ENCODE measurements at regions not wholly inside any gene's neighbourhood (a gene's known extent, or its start where the extent isn't known, plus 50 kb on each side); places are given as distances from the start of the nearest gene placed in this dataset.
A peak's percentile ranks its signal among the peaks of the same experiment; 100 is the strongest.
"Not testable (repeated sequence)": the region's sequence is repeated elsewhere in the genome, so short reads cannot be mapped to it uniquely, and the experiment has no call there.

GRCh38 chr7:79528421-79528820 lies 75.0 kb upstream of the MAGI2 start:
- Histone ChIP-seq H3K4me1 (ENCODE audit: control insufficient read depth, insufficient read depth, low read length, poor library complexity, severe bottlenecking) (no peaks in the 10 kb centered on the region), H3K4me3 (ENCODE audit: low read depth, low read length) (no peak overlapping the region), H3K36me3 (ENCODE audit: control insufficient read depth, insufficient read depth, low read length) (no peaks in the 10 kb centered on the region), H3K9me3 (ENCODE audit: control insufficient read depth in 2 of 2, low read length in 2 of 2) (no peaks in the 10 kb centered on the region), H3K27me3 (ENCODE audit: control insufficient read depth, insufficient read depth, low read length) (no peaks in the 10 kb centered on the region), H3K27ac (ENCODE audit: insufficient read depth, low read length, poor library complexity, severe bottlenecking) (no peak overlapping the region)
- Mint-ChIP-seq H3K27me3 (no peaks in the 10 kb centered on the region), H3K9me3 (peaks cover 0 to 9% (median 3%) of the 10 kb centered on the region in 7 donors), H3K4me1 (no peaks in the 10 kb centered on the region), H3K4me3 (no peak overlapping the region), H3K27ac (no peak overlapping the region), H3K36me3 (no peaks in the 10 kb centered on the region)
- no peak for ATAC-seq (ENCODE audit: low read depth in 2 of 2)
- no peak for DNase-seq

- no peak overlapping the region for H3K27ac Mint-ChIP-seq
- no peaks in the 10 kb centered on the region for H3K9me3 ChIP-seq (ENCODE audit: control insufficient read depth in 2 of 2, low read length in 2 of 2)
- H3K36me3 ChIP-seq (ENCODE audit: control insufficient read depth, insufficient read depth, low read length) = no peaks in the 10 kb centered on the region
- H3K4me1 ChIP-seq (ENCODE audit: control insufficient read depth, insufficient read depth, low read length, poor library complexity, severe bottlenecking) = no peaks in the 10 kb centered on the region
- H3K9me3 Mint-ChIP-seq = peaks cover 0 to 10% (median 3%) of the 10 kb centered on the region in 7 donors
- no peaks in the 10 kb centered on the region for H3K4me1 Mint-ChIP-seq
- H3K27me3 Mint-ChIP-seq = no peaks in the 10 kb centered on the region
- no peak overlapping the region for H3K4me3 Mint-ChIP-seq
- no peak overlapping the region for H3K27ac ChIP-seq (ENCODE audit: insufficient read depth, low read length, poor library complexity, severe bottlenecking)
- no peak overlapping the region for H3K4me3 ChIP-seq (ENCODE audit: low read depth, low read length)
- DNase-seq (no peak), ATAC-seq (ENCODE audit: low read depth in 2 of 2) (peak in 1 of 2 donors; percentile 31)
- no peaks in the 10 kb centered on the region for H3K36me3 Mint-ChIP-seq
- H3K27me3 ChIP-seq (ENCODE audit: control insufficient read depth, insufficient read depth, low read length) = no peaks in the 10 kb centered on the region
Measured at GRCh38 chr7:79524048-79524447, 70.6 kb upstream of the MAGI2 start.

DNA sequence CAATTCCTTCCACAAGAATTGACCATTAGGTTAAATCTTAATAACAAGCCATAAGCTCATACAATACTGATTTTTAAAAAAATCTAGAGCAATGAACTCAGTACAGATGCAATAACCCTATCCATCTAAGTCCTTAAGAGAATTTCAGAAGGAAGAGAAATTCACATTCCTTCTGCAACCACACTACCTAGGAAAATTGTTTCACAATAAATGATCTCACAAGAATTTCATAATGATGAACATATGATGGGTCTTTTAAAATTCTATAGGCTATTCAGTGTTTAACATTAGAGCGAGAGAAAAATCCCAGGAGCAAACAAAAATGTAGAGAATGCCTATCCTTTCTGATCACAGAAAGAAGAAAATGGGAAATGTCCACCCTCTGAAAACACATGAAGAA lies 70.0 kb upstream of the MAGI2 start:
- Mint-ChIP-seq H3K27me3 (no peaks in the 10 kb centered on the region), H3K9me3 (peaks cover 0 to 6% (median 3%) of the 10 kb centered on the region in 7 donors), H3K4me3 (no peak overlapping the region), H3K36me3 (no peaks in the 10 kb centered on the region), H3K27ac (no peak overlapping the region), H3K4me1 (no peaks in the 10 kb centered on the region)
- DNase-seq (no peak), ATAC-seq (ENCODE audit: low read depth in 2 of 2) (no peak)
- no peak overlapping the region for H3K27ac ChIP-seq (ENCODE audit: insufficient read depth, low read length, poor library complexity, severe bottlenecking)
- no peak overlapping the region for H3K4me3 ChIP-seq (ENCODE audit: low read depth, low read length)
- H3K4me1 ChIP-seq (ENCODE audit: control insufficient read depth, insufficient read depth, low read length, poor library complexity, severe bottlenecking) = no peaks in the 10 kb centered on the region
- no peaks in the 10 kb centered on the region for H3K27me3 ChIP-seq (ENCODE audit: control insufficient read depth, insufficient read depth, low read length)
- H3K36me3 ChIP-seq (ENCODE audit: control insufficient read depth, insufficient read depth, low read length) = no peaks in the 10 kb centered on the region
- no peaks in the 10 kb centered on the region for H3K9me3 ChIP-seq (ENCODE audit: control insufficient read depth in 2 of 2, low read length in 2 of 2)

DNA sequence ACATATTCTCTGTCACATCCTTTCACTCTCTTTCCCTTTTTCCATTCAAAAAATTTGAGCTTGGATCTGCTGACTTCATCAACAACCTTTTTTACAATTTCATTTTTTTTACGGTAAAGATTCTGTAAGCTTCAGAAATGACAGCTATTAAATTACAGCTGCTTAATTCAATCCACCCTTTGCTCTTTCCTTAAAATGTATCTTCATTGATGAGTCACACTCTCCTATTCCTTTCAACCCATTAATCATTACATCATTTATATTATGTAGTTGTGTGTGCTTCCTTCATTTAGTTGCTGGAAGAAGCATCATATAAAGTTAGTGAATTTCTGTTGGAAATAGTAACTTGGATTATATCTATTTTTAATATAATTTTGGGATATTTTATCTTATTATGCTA lies 67.1 kb upstream of the MAGI2 start:
- H3K9me3 ChIP-seq (ENCODE audit: control insufficient read depth in 2 of 2, low read length in 2 of 2) = no peaks in the 10 kb centered on the region
- no peak overlapping the region for H3K4me3 ChIP-seq (ENCODE audit: low read depth, low read length)
- H3K9me3 Mint-ChIP-seq = peaks cover 0 to 7% (median 1%) of the 10 kb centered on the region in 7 donors
- DNase-seq (no peak), ATAC-seq (ENCODE audit: low read depth in 2 of 2) (no peak)
- H3K4me1 Mint-ChIP-seq = no peaks in the 10 kb centered on the region
- H3K27me3 ChIP-seq (ENCODE audit: control insufficient read depth, insufficient read depth, low read length) = no peaks in the 10 kb centered on the region
- H3K36me3 Mint-ChIP-seq = no peaks in the 10 kb centered on the region
- H3K27ac ChIP-seq (ENCODE audit: insufficient read depth, low read length, poor library complexity, severe bottlenecking) = no peak overlapping the region
- no peak overlapping the region for H3K4me3 Mint-ChIP-seq
- no peaks in the 10 kb centered on the region for H3K27me3 Mint-ChIP-seq
- no peaks in the 10 kb centered on the region for H3K4me1 ChIP-seq (ENCODE audit: control insufficient read depth, insufficient read depth, low read length, poor library complexity, severe bottlenecking)
- no peaks in the 10 kb centered on the region for H3K36me3 ChIP-seq (ENCODE audit: control insufficient read depth, insufficient read depth, low read length)
- H3K27ac Mint-ChIP-seq = no peak overlapping the region

GRCh38 chr7:79515358-79515757 lies 61.9 kb upstream of the MAGI2 start:
- Histone ChIP-seq H3K36me3 (ENCODE audit: control insufficient read depth, insufficient read depth, low read length) (no peaks in the 10 kb centered on the region), H3K4me3 (ENCODE audit: low read depth, low read length) (no peak overlapping the region), H3K4me1 (ENCODE audit: control insufficient read depth, insufficient read depth, low read length, poor library complexity, severe bottlenecking) (no peaks in the 10 kb centered on the region), H3K27ac (ENCODE audit: insufficient read depth, low read length, poor library complexity, severe bottlenecking) (no peak overlapping the region), H3K9me3 (ENCODE audit: control insufficient read depth in 2 of 2, low read length in 2 of 2) (no peaks in the 10 kb centered on the region), H3K27me3 (ENCODE audit: control insufficient read depth, insufficient read depth, low read length) (no peaks in the 10 kb centered on the region)
- H3K9me3 Mint-ChIP-seq = peaks cover 0 to 24% (median 2%) of the 10 kb centered on the region in 7 donors
- no peak overlapping the region for H3K27ac Mint-ChIP-seq
- H3K4me3 Mint-ChIP-seq = no peak overlapping the region
- DNase-seq = no peak
- no peaks in the 10 kb centered on the region for H3K27me3 Mint-ChIP-seq
- no peak for ATAC-seq (ENCODE audit: low read depth in 2 of 2)
- H3K4me1 Mint-ChIP-seq = no peaks in the 10 kb centered on the region
- no peaks in the 10 kb centered on the region for H3K36me3 Mint-ChIP-seq

GRCh38 chr7:79513261-79513660 lies 59.8 kb upstream of the MAGI2 start:
- H3K4me3 Mint-ChIP-seq = no peak overlapping the region
- H3K4me1 ChIP-seq (ENCODE audit: control insufficient read depth, insufficient read depth, low read length, poor library complexity, severe bottlenecking) = no peaks in the 10 kb centered on the region
- no peak for DNase-seq
- no peaks in the 10 kb centered on the region for H3K36me3 ChIP-seq (ENCODE audit: control insufficient read depth, insufficient read depth, low read length)
- ATAC-seq (ENCODE audit: low read depth in 2 of 2) = no peak
- H3K36me3 Mint-ChIP-seq = no peaks in the 10 kb centered on the region
- no peak overlapping the region for H3K4me3 ChIP-seq (ENCODE audit: low read depth, low read length)
- H3K9me3 ChIP-seq (ENCODE audit: control insufficient read depth in 2 of 2, low read length in 2 of 2) = no peaks in the 10 kb centered on the region
- H3K27me3 Mint-ChIP-seq = no peaks in the 10 kb centered on the region
- peaks cover 0 to 24% (median 2%) of the 10 kb centered on the region in 7 donors for H3K9me3 Mint-ChIP-seq
- no peaks in the 10 kb centered on the region for H3K4me1 Mint-ChIP-seq
- H3K27me3 ChIP-seq (ENCODE audit: control insufficient read depth, insufficient read depth, low read length) = no peaks in the 10 kb centered on the region
- H3K27ac Mint-ChIP-seq = no peak overlapping the region
- H3K27ac ChIP-seq (ENCODE audit: insufficient read depth, low read length, poor library complexity, severe bottlenecking) = no peak overlapping the region

GRCh38 chr7:79512261-79512660 lies 58.8 kb upstream of the MAGI2 start:
- ATAC-seq (ENCODE audit: low read depth in 2 of 2) = no peak
- H3K27me3 Mint-ChIP-seq = no peaks in the 10 kb centered on the region
- no peaks in the 10 kb centered on the region for H3K4me1 Mint-ChIP-seq
- Histone ChIP-seq H3K27me3 (ENCODE audit: control insufficient read depth, insufficient read depth, low read length) (no peaks in the 10 kb centered on the region), H3K36me3 (ENCODE audit: control insufficient read depth, insufficient read depth, low read length) (no peaks in the 10 kb centered on the region), H3K4me3 (ENCODE audit: low read depth, low read length) (no peak overlapping the region), H3K27ac (ENCODE audit: insufficient read depth, low read length, poor library complexity, severe bottlenecking) (no peak overlapping the region), H3K4me1 (ENCODE audit: control insufficient read depth, insufficient read depth, low read length, poor library complexity, severe bottlenecking) (no peaks in the 10 kb centered on the region), H3K9me3 (ENCODE audit: control insufficient read depth in 2 of 2, low read length in 2 of 2) (no peaks in the 10 kb centered on the region)
- H3K9me3 Mint-ChIP-seq = peaks cover 0 to 24% (median 3%) of the 10 kb centered on the region in 7 donors
- H3K36me3 Mint-ChIP-seq = no peaks in the 10 kb centered on the region
- no peak overlapping the region for H3K27ac Mint-ChIP-seq
- DNase-seq = no peak
- H3K4me3 Mint-ChIP-seq = no peak overlapping the region

DNA sequence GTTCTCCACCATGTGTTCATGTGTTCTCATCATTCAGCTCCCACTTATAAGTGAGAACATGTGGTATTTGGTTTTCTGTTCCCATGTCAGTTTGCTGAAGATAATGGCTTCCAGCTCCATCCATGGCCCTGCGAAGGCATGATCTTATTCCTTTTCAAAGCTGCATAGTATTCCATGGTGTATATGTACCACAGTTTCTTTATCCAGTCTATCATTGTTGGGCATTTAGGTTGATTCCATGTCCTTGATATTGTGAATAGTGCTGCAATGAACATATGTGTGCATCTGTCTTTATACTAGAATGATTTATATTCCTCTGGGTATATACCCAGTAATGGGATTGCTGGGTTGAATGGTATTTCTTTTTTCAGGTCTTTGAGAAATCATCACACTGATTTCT lies 57.6 kb upstream of the MAGI2 start:
- H3K4me1 ChIP-seq (ENCODE audit: control insufficient read depth, insufficient read depth, low read length, poor library complexity, severe bottlenecking); H3K4me1 Mint-ChIP-seq; H3K9me3 ChIP-seq (ENCODE audit: control insufficient read depth in 2 of 2, low read length in 2 of 2); H3K27me3 ChIP-seq (ENCODE audit: control insufficient read depth, insufficient read depth, low read length); H3K4me3 ChIP-seq (ENCODE audit: low read depth, low read length); H3K36me3 ChIP-seq (ENCODE audit: control insufficient read depth, insufficient read depth, low read length); H3K4me3 Mint-ChIP-seq; ATAC-seq (ENCODE audit: low read depth in 2 of 2); H3K36me3 Mint-ChIP-seq; H3K27ac ChIP-seq (ENCODE audit: insufficient read depth, low read length, poor library complexity, severe bottlenecking); H3K27me3 Mint-ChIP-seq; DNase-seq: not testable (repeated sequence)
- Mint-ChIP-seq H3K27ac (peak overlapping the region in 1 of 3 donors; percentile 20), H3K9me3 (peaks cover 0 to 24% (median 3%) of the 10 kb centered on the region in 7 donors)
